Progenitor cell of endocrine pancreas (in vitro differentiated cells): ENCODE measurements at regions not wholly inside any gene's neighbourhood (a gene's known extent, or its start where the extent isn't known, plus 50 kb on each side); places are given as distances from the start of the nearest gene placed in this dataset.

ENCODE experiments used
- DNase-seq: peaks from one replicate; pipeline ENCODE4 v3.0.0; 2021; ENCODE audit warnings: low spot score; ENCODE audit not compliant: unreplicated experiment
- H3K27ac Mint-ChIP-seq: 2 replicates; pipeline ENCODE4 v1.8.0; 2021; ENCODE audit warnings: mild to moderate bottlenecking, moderate library complexity, mixed read lengths
- H3K27me3 Mint-ChIP-seq: 2 replicates; pipeline ENCODE4 v1.8.0; 2021; ENCODE audit warnings: mixed read lengths
- H3K36me3 Mint-ChIP-seq: 2 replicates; pipeline ENCODE4 v1.8.0; 2022; ENCODE audit warnings: mixed read lengths; ENCODE audit not compliant: insufficient read depth
- H3K4me1 Mint-ChIP-seq: 2 replicates; pipeline ENCODE4 v1.8.0; 2021; ENCODE audit warnings: low read depth, mixed read lengths
- H3K4me3 Mint-ChIP-seq: 2 replicates; pipeline ENCODE4 v1.8.0; 2021; ENCODE audit warnings: low read depth, mild to moderate bottlenecking, moderate library complexity, mixed read lengths
- H3K9me3 Mint-ChIP-seq: 2 replicates; pipeline ENCODE4 v1.8.0; 2021; ENCODE audit warnings: low read depth, mixed read lengths
- TF ChIP-seq, protein P1 (sequence below): fragments of 200-600 bp; sonication (generic); IDR thresholded peaks from one replicate; pipeline ENCODE4 v1.5.0; 2021; ENCODE audit warnings: antibody characterized with exemption, mild to moderate bottlenecking; ENCODE audit not compliant: unreplicated experiment

DNA sequence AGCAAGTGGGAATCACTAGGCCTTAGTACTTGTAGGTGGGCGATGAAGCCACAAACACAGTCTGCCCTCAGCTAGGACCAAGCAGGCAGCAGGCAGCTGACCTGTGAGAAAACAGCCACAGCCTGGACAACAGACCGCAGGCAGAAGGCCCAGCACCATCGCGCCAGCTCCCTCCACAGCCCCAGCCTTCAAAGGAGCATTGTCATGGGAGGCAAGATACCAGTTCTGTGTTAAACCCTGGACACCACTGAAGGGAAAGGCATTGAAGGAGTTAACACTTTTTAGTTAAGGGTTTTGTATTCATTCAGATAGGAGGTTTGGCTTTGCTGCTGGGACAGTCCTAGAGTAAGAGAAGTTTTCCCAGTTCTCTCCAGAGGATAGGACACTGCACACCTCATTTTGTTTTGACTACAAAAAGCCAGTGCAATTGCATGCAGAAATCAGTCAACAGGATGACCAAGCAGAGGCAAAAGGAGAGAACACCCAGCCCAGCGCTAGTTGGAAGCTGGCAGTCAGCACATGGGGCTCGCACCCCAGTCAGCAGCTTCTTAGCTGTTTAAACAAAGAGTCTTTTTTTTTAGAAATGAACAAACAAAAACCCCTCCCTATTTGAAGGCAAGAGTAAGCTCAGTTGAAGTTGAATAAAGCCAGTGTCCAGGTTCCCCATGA lies 286.1 kb upstream of the TPM1 start:
- peaks cover 53% of the 10 kb centered on the region for H3K4me1 Mint-ChIP-seq
- H3K4me3 Mint-ChIP-seq = no peak overlapping the region
- no peaks in the 10 kb centered on the region for H3K9me3 Mint-ChIP-seq
- no peak for DNase-seq
- H3K36me3 Mint-ChIP-seq = no peaks in the 10 kb centered on the region
- no peak overlapping the region for H3K27ac Mint-ChIP-seq
- no peaks in the 10 kb centered on the region for H3K27me3 Mint-ChIP-seq
- TF ChIP-seq, protein P1, sequence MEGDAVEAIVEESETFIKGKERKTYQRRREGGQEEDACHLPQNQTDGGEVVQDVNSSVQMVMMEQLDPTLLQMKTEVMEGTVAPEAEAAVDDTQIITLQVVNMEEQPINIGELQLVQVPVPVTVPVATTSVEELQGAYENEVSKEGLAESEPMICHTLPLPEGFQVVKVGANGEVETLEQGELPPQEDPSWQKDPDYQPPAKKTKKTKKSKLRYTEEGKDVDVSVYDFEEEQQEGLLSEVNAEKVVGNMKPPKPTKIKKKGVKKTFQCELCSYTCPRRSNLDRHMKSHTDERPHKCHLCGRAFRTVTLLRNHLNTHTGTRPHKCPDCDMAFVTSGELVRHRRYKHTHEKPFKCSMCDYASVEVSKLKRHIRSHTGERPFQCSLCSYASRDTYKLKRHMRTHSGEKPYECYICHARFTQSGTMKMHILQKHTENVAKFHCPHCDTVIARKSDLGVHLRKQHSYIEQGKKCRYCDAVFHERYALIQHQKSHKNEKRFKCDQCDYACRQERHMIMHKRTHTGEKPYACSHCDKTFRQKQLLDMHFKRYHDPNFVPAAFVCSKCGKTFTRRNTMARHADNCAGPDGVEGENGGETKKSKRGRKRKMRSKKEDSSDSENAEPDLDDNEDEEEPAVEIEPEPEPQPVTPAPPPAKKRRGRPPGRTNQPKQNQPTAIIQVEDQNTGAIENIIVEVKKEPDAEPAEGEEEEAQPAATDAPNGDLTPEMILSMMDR = peak; percentile 18

DNA sequence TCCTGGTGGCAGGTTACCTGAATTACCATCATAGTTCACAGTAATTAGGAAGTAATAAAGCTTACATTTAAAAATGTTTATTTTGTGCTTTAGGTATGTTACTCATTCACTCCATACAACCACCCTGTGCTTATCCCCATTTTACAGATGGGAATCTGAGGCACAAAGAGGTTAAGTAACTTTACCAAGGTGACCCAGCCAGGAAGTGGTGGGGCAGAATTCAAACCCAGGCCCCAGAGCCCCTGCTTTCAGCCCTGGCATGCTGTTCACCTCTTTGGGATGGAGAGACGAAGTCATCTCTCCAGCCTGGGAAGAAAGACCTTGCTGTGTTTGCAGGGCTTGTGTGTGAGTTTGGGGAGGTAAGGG lies 285.6 kb upstream of the TPM1 start:
- Mint-ChIP-seq H3K4me1 (peaks cover 56% of the 10 kb centered on the region), H3K9me3 (no peaks in the 10 kb centered on the region), H3K4me3 (no peak overlapping the region)

DNA sequence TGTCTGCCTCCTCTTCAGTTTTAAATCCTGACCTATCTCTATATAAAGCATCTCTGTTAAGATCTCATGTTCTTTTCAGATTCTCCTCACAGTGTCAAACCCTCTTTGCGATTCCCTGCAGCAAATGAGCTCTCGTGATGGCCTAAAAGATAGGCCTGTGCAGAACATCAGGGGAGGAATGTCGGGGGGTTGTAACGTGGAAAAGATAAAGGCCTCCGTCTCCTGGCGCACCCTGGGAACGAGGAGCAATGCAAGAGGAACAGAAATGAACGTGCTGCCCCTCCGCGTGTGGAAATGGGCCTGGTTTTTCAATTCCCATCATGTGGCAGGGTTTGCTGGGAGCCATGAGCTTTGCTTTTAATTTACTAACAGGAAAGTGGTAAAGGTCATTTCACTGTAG lies 285.0 kb upstream of the TPM1 start:
- Mint-ChIP-seq H3K9me3 (no peaks in the 10 kb centered on the region), H3K4me1 (peaks cover 57% of the 10 kb centered on the region), H3K4me3 (no peak overlapping the region), H3K27ac (no peak overlapping the region), H3K36me3 (peaks cover 5% of the 10 kb centered on the region), H3K27me3 (no peaks in the 10 kb centered on the region)
- TF ChIP-seq, protein P1 = no peak
- no peak for DNase-seq

More for the DNA sequence above, 285.6 kb upstream of the TPM1 start:
- no peak for DNase-seq
- TF ChIP-seq, protein P1 = no peak
- Mint-ChIP-seq H3K36me3 (peaks cover 2% of the 10 kb centered on the region), H3K27ac (no peak overlapping the region), H3K27me3 (no peaks in the 10 kb centered on the region)

DNA sequence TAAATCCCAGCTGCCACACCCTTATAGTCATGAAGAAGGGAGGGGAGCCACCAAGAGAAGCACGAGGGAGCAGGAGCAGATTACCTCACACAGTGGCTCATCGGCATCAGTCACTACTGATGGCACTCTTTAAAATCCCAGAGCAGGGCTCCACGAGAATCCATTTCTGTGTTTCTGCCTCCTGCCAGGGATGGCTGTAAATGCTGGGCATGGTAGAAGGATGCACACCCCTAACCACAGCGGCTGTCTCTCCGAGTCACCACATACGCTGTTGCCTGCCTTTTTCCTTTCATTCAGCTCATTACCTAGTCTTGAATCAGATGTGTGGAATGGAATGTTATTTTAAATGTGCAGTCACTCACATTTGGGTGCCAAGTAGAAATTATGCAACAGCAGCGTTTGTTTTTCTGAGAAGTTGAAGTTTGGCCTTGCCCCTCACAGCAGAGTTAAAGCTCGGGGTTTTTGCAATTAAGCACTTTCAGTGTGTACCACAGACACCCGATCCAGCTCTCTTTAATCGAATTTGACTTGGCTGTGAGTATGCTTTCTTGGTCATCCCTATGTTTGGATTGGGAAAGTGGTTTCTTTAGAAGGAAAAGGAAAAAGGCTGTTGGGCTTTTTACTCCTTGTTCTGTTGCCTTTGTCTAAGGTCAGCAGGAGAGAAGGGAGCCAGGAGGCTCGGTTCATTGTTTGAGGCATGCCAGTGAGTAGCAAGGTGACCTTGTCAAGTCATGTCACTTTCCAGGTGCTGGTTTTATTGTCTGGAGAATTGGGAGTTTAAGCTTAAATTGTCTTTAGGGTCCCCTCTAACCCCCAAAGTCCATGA lies 284.2 kb upstream of the TPM1 start:
- H3K27ac Mint-ChIP-seq = peak overlapping the region; percentile 85
- peaks cover 5% of the 10 kb centered on the region for H3K36me3 Mint-ChIP-seq
- no peaks in the 10 kb centered on the region for H3K27me3 Mint-ChIP-seq
- H3K4me1 Mint-ChIP-seq = peaks cover 57% of the 10 kb centered on the region
- TF ChIP-seq, protein P1 = no peak
- no peak for DNase-seq
- H3K9me3 Mint-ChIP-seq = no peaks in the 10 kb centered on the region
- no peak overlapping the region for H3K4me3 Mint-ChIP-seq

DNA sequence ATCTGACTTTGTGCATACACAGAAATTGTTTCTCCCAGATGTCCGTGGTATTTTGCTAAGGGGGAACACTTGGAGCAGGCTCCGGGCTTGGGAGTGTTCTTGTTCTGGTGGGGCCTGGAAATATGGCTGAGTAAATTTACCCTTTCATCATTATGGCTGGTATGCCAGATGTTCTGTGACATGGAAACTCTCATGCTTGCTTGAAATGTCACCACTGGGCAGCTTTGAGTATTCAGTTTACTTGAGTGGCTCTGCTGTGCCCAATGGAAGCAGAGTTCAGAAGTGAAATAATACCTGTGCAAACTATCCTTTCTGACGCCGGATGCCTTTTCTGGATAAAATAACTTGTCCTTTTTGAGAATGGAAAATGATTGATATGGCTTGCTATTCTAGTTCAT lies 283.6 kb upstream of the TPM1 start:
- no peak overlapping the region for H3K4me3 Mint-ChIP-seq
- no peaks in the 10 kb centered on the region for H3K27me3 Mint-ChIP-seq
- H3K9me3 Mint-ChIP-seq = no peaks in the 10 kb centered on the region
- H3K27ac Mint-ChIP-seq = no peak overlapping the region
- H3K36me3 Mint-ChIP-seq = peaks cover 7% of the 10 kb centered on the region
- no peak for DNase-seq
- H3K4me1 Mint-ChIP-seq = peaks cover 57% of the 10 kb centered on the region
- TF ChIP-seq, protein P1 = no peak
